Cardiac muscle cell (in vitro differentiated cells and primary cell): ENCODE measurements at regions not wholly inside any gene's neighbourhood (a gene's known extent, or its start where the extent isn't known, plus 50 kb on each side); places are given as distances from the start of the nearest gene placed in this dataset.

Experiments used
- DNase-seq, 2 donors: peaks; one replicate each; pipeline versions ENCODE4 v3.0.0 to v3.0.0-alpha.2; 2010 to 2017; ENCODE audit warnings: low read depth in 1 of 2, low spot score in 1 of 2
- H3K27ac ChIP-seq: fragments of 200-600 bp; sonication (generic); 2 replicates; pipeline ENCODE4 v1.5.1; 2016
- H3K27me3 ChIP-seq: fragments of 200-600 bp; sonication (generic); 2 replicates; pipeline ENCODE4 v1.6.0; 2016; ENCODE audit warnings: control low read depth
- H3K36me3 ChIP-seq: fragments of 200-600 bp; sonication (generic); 2 replicates; pipeline ENCODE4 v1.5.1; 2016; ENCODE audit warnings: control low read depth
- H3K4me1 ChIP-seq: fragments of 200-600 bp; sonication (generic); 2 replicates; pipeline ENCODE4 v1.8.1; 2017; ENCODE audit warnings: low read depth, mild to moderate bottlenecking, mixed run types
- H3K4me3 ChIP-seq: fragments of 200-600 bp; sonication (generic); 2 replicates; pipeline ENCODE4 v1.5.1; 2016; ENCODE audit warnings: mild to moderate bottlenecking
- H3K9me3 ChIP-seq: fragments of 200-600 bp; sonication (generic); 2 replicates; pipeline ENCODE4 v1.5.1; 2017; ENCODE audit warnings: low read depth, mild to moderate bottlenecking, control low read depth
- CTCF ChIP-seq: IDR thresholded peaks from 2 replicates; pipeline ENCODE4 v1.5.1; 2012; ENCODE audit warnings: low read depth, mild to moderate bottlenecking, low read length

GRCh38 chr15:93290618-93290946 is 201.6 kb upstream of the RGMA start:
- H3K4me3 ChIP-seq, result no peak overlapping the region
- no peak for DNase-seq
- H3K27ac ChIP-seq, result no peak overlapping the region
- no peaks in the 10 kb centered on the region for H3K4me1 ChIP-seq
- no peaks in the 10 kb centered on the region for H3K9me3 ChIP-seq
- TF ChIP-seq CTCF, result no peak
- H3K27me3 ChIP-seq, result no peaks in the 10 kb centered on the region
- no peaks in the 10 kb centered on the region for H3K36me3 ChIP-seq

GRCh38 chr15:93289941-93290617 is 201.1 kb upstream of the RGMA start:
- Histone ChIP-seq H3K27me3 (no peaks in the 10 kb centered on the region), H3K27ac (no peak overlapping the region), H3K36me3 (no peaks in the 10 kb centered on the region), H3K4me1 (no peaks in the 10 kb centered on the region), H3K9me3 (no peaks in the 10 kb centered on the region), H3K4me3 (no peak overlapping the region)
- DNase-seq, result no peak
- no peak for TF ChIP-seq CTCF

- DNase-seq, result no peak
- Histone ChIP-seq H3K27me3 (no peaks in the 10 kb centered on the region), H3K4me1 (no peaks in the 10 kb centered on the region), H3K27ac (no peak overlapping the region), H3K36me3 (no peaks in the 10 kb centered on the region), H3K4me3 (no peak overlapping the region), H3K9me3 (no peaks in the 10 kb centered on the region)
- TF ChIP-seq CTCF, result no peak
These were observed 199.8 kb upstream of the RGMA start for GRCh38 chr15:93288728-93289294.

GRCh38 chr15:93286446-93286845 is 197.4 kb upstream of the RGMA start:
- Histone ChIP-seq H3K27me3 (peaks cover 18% of the 10 kb centered on the region), H3K4me3 (no peak overlapping the region), H3K27ac (no peak overlapping the region), H3K36me3 (no peaks in the 10 kb centered on the region), H3K4me1 (no peaks in the 10 kb centered on the region), H3K9me3 (no peaks in the 10 kb centered on the region)
- no peak for TF ChIP-seq CTCF
- no peak for DNase-seq

- TF ChIP-seq CTCF, result no peak
- Histone ChIP-seq H3K27me3 (peaks cover 27% of the 10 kb centered on the region), H3K36me3 (no peaks in the 10 kb centered on the region), H3K9me3 (no peaks in the 10 kb centered on the region), H3K4me3 (no peak overlapping the region), H3K27ac (no peak overlapping the region), H3K4me1 (peaks cover 2% of the 10 kb centered on the region)
- no peak for DNase-seq
These were observed 194.8 kb upstream of the RGMA start for GRCh38 chr15:93283854-93284253.

- TF ChIP-seq CTCF, result no peak
- no peak overlapping the region for H3K27ac ChIP-seq
- DNase-seq, result no peak
- no peaks in the 10 kb centered on the region for H3K9me3 ChIP-seq
- peaks cover 27% of the 10 kb centered on the region for H3K27me3 ChIP-seq
- H3K36me3 ChIP-seq, result no peaks in the 10 kb centered on the region
- no peak overlapping the region for H3K4me3 ChIP-seq
- peaks cover 2% of the 10 kb centered on the region for H3K4me1 ChIP-seq
These were observed 193.8 kb upstream of the RGMA start for GRCh38 chr15:93282808-93283207.
